ENCODE measurements at regions not wholly inside any gene's neighbourhood (a gene's known extent, or its start where the extent isn't known, plus 50 kb on each side); places are given as distances from the start of the nearest gene placed in this dataset.

DNA sequence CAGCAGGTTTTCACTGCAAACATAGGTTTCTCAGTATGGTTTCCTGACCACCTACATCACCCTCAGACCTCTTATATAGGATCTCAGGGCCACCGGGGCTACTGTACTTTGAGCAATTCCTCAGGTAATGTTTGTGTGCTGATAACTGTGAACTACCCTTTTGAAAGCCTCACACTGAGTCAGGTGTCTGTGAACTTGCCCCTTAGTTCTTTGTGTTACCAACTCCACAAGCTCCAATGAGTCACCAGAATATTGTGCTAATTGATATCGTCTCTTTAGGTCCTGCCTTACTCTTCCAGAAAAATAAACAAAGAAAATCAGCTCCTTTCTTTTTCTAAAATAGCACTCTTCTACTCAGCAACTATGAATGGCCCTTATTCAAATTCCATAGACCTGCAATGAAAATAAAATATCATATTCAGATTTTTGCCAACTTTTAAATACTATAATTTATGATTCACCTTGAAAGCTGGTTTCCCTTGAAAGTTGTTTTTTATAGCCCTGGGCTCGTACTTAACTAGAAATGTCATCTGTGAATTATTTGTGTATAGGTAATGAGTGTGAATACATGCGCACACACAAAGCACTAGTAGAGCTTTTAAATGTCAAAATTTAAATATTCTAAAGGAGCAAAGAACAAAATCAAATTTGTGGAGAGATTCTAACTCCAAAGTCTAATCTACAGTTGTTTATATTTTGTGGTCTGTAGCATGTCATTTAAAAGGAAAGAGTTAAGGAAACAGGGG lies 88.1 kb upstream of the WARS2 start:
- no peak for DNase-seq (ENCODE audit: low read depth, low spot score)
- Mint-ChIP-seq H3K4me3 (no peak overlapping the region), H3K4me1 (peaks cover 24% of the 10 kb centered on the region), H3K27ac (ENCODE audit: unreplicated experiment) (no peak overlapping the region), H3K36me3 (ENCODE audit: low read depth) (no peaks in the 10 kb centered on the region), H3K9me3 (no peaks in the 10 kb centered on the region), H3K27me3 (ENCODE audit: low read depth) (no peaks in the 10 kb centered on the region)
- TF ChIP-seq, protein P1, sequence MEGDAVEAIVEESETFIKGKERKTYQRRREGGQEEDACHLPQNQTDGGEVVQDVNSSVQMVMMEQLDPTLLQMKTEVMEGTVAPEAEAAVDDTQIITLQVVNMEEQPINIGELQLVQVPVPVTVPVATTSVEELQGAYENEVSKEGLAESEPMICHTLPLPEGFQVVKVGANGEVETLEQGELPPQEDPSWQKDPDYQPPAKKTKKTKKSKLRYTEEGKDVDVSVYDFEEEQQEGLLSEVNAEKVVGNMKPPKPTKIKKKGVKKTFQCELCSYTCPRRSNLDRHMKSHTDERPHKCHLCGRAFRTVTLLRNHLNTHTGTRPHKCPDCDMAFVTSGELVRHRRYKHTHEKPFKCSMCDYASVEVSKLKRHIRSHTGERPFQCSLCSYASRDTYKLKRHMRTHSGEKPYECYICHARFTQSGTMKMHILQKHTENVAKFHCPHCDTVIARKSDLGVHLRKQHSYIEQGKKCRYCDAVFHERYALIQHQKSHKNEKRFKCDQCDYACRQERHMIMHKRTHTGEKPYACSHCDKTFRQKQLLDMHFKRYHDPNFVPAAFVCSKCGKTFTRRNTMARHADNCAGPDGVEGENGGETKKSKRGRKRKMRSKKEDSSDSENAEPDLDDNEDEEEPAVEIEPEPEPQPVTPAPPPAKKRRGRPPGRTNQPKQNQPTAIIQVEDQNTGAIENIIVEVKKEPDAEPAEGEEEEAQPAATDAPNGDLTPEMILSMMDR (conservative IDR thresholded peaks at IDR 0.05): no peak

DNA sequence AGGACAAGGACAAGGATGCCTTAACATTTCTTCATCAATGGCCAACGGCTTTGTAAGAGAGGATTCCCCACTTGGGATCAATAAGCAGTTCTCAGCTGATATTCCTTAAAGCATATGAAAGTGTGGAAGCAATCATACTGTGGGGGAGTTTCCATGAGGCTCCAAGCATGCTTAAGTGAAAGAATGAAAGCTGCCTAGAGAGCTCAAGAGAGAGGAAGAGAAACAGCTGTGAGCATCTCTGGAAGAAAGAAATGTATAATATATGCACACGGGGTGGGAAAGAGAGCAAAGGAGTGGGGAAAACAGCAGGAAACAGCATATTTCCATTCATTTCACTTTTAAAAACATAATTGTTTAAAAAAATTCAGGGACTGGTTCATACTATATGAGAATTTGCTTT lies 94.7 kb upstream of the WARS2 start:
- no peaks in the 10 kb centered on the region for H3K9me3 Mint-ChIP-seq
- no peak overlapping the region for H3K4me3 Mint-ChIP-seq
- no peaks in the 10 kb centered on the region for H3K36me3 Mint-ChIP-seq (ENCODE audit: low read depth)
- TF ChIP-seq, protein P1 (conservative IDR thresholded peaks at IDR 0.05): no peak
- no peaks in the 10 kb centered on the region for H3K27me3 Mint-ChIP-seq (ENCODE audit: low read depth)
- no peak for DNase-seq (ENCODE audit: low read depth, low spot score)
- H3K4me1 Mint-ChIP-seq: peaks cover 5% of the 10 kb centered on the region
- H3K27ac Mint-ChIP-seq (ENCODE audit: unreplicated experiment): no peak overlapping the region

DNA sequence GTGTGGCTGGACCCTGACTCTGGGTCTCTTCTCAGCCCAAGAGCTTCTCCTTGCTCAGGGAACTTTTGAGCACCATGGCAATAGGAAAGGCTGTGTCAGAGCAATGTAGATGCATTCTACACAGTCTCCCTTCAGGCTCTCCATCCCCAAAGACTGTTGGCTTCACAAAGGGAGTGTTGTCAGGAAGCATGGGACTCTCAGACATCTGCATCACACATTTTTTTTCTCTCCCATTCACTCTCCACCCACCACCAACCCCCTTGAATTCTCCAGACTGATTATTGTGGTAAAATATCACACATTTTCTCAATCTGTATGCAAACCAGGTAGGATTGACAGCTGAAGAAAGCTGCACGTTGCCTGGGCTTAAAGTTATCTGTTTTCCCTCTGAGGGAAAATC lies 105.4 kb upstream of the WARS2 start:
- Mint-ChIP-seq H3K4me1 (peaks cover 22% of the 10 kb centered on the region), H3K27me3 (ENCODE audit: low read depth) (no peaks in the 10 kb centered on the region), H3K9me3 (no peaks in the 10 kb centered on the region), H3K27ac (ENCODE audit: unreplicated experiment) (peak overlapping the region; percentile 85), H3K36me3 (ENCODE audit: low read depth) (no peaks in the 10 kb centered on the region), H3K4me3 (no peak overlapping the region)
- TF ChIP-seq, protein P1 (conservative IDR thresholded peaks at IDR 0.05): no peak
- no peak for DNase-seq (ENCODE audit: low read depth, low spot score)

GRCh38 chr1:119249283-119249682 lies 108.8 kb upstream of the WARS2 start:
- Mint-ChIP-seq H3K4me3 (no peak overlapping the region), H3K27me3 (ENCODE audit: low read depth) (no peaks in the 10 kb centered on the region)

DNA sequence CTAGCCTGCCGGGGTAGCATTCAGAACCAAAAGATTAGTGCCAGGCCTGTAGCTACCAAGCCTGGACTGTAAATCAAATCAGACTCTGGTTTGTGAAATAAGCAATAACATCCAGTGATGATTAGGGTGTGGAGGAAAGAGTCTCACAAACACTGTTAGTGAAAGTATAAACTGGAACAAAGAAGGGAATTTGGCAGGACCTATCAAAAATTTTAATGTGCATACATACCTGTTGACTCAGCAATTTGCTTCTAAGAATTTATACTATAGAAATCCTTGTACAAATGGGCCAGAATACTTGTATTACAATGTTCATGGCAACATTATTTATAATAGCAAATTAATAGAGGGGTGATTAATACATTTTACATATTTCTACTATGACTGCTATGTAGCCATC lies 109.8 kb upstream of the WARS2 start:
- H3K4me3 Mint-ChIP-seq: no peak overlapping the region
- no peaks in the 10 kb centered on the region for H3K27me3 Mint-ChIP-seq (ENCODE audit: low read depth)
- H3K36me3 Mint-ChIP-seq (ENCODE audit: low read depth): no peaks in the 10 kb centered on the region
- H3K27ac Mint-ChIP-seq (ENCODE audit: unreplicated experiment): no peak overlapping the region
- H3K9me3 Mint-ChIP-seq: no peaks in the 10 kb centered on the region
- TF ChIP-seq, protein P1 (conservative IDR thresholded peaks at IDR 0.05): no peak
- peaks cover 14% of the 10 kb centered on the region for H3K4me1 Mint-ChIP-seq
- DNase-seq (ENCODE audit: low read depth, low spot score): no peak

More at GRCh38 chr1:119249283-119249682, 108.8 kb upstream of the WARS2 start:
- TF ChIP-seq, protein P1 (conservative IDR thresholded peaks at IDR 0.05): no peak
- H3K27ac Mint-ChIP-seq (ENCODE audit: unreplicated experiment): no peak overlapping the region
- H3K4me1 Mint-ChIP-seq: peaks cover 14% of the 10 kb centered on the region
- DNase-seq (ENCODE audit: low read depth, low spot score): no peak
- no peaks in the 10 kb centered on the region for H3K9me3 Mint-ChIP-seq
- no peaks in the 10 kb centered on the region for H3K36me3 Mint-ChIP-seq (ENCODE audit: low read depth)
